Hematopoietic multipotent progenitor cell treated with erythropoietin and hydrocortisone succinate and interleukin-3 and kit ligand, for 6 days (in vitro differentiated cells): ENCODE measurements at regions not wholly inside any gene's neighbourhood (a gene's known extent, or its start where the extent isn't known, plus 50 kb on each side); places are given as distances from the start of the nearest gene placed in this dataset.
A peak's percentile ranks its signal among the peaks of the same experiment; 100 is the strongest.
"Not testable (repeated sequence)": the region's sequence is repeated elsewhere in the genome, so short reads cannot be mapped to it uniquely, and the experiment has no call there.

Experiments used
- DNase-seq: peaks from one replicate; pipeline ENCODE4 v3.0.0-alpha.2; 2015

GRCh38 chr5:115469904-115470516, 74.6 kb downstream of the FEM1C start:
- DNase-seq = no peak

- DNase-seq = no peak
These were observed 76.9 kb downstream of the FEM1C start for GRCh38 chr5:115467628-115468027.

- DNase-seq = no peak
These were observed 79.1 kb downstream of the FEM1C start for GRCh38 chr5:115465431-115465830.

- peak; percentile 88 for DNase-seq
These were observed 80.6 kb downstream of the FEM1C start for GRCh38 chr5:115463983-115464382.

- peak; percentile 58 for DNase-seq
These were observed 82.9 kb downstream of the FEM1C start for GRCh38 chr5:115461506-115462290.

GRCh38 chr5:115461093-115461492, 83.5 kb downstream of the FEM1C start:
- DNase-seq = no peak

- DNase-seq = peak; percentile 15
These were observed 84.1 kb downstream of the FEM1C start for GRCh38 chr5:115460472-115460871.

GRCh38 chr5:115459855-115460341, 84.7 kb downstream of the FEM1C start:
- no peak for DNase-seq

GRCh38 chr5:115458416-115458815, 86.2 kb downstream of the FEM1C start:
- DNase-seq = no peak

GRCh38 chr5:115458003-115458409, 86.6 kb downstream of the FEM1C start:
- DNase-seq = no peak

GRCh38 chr5:115457571-115457970, 87.0 kb downstream of the FEM1C start:
- no peak for DNase-seq

GRCh38 chr5:115456539-115457040, 88.0 kb downstream of the FEM1C start:
- DNase-seq = no peak

GRCh38 chr5:115456056-115456455, 88.5 kb downstream of the FEM1C start:
- DNase-seq = no peak

GRCh38 chr5:115455301-115455707, 89.3 kb downstream of the FEM1C start:
- DNase-seq = no peak

- no peak for DNase-seq
These were observed 91.0 kb downstream of the FEM1C start for GRCh38 chr5:115453391-115454095.

- DNase-seq = no peak
These were observed 91.9 kb downstream of the FEM1C start for GRCh38 chr5:115452536-115453235.

- DNase-seq = no peak
These were observed 92.5 kb downstream of the FEM1C start for GRCh38 chr5:115452083-115452482.

GRCh38 chr5:115450741-115451140, 93.8 kb downstream of the FEM1C start:
- no peak for DNase-seq

- DNase-seq = not testable (repeated sequence)
These were observed 95.9 kb downstream of the FEM1C start for GRCh38 chr5:115448630-115449029.

- no peak for DNase-seq
These were observed 103.7 kb downstream of the FEM1C start for GRCh38 chr5:115440782-115441451.

GRCh38 chr5:115439639-115440038, 104.9 kb downstream of the FEM1C start:
- no peak for DNase-seq

- DNase-seq = no peak
These were observed 105.5 kb downstream of the FEM1C start for GRCh38 chr5:115439042-115439441.
